Kidney (tissue), 13 donors: ENCODE measurements at regions not wholly inside any gene's neighbourhood (a gene's known extent, or its start where the extent isn't known, plus 50 kb on each side); places are given as distances from the start of the nearest gene placed in this dataset.

ENCODE experiments used
- DNase-seq, 5 donors: peaks; one replicate each; pipeline ENCODE4 v3.0.0-alpha.2; 2013 to 2020
- FAIRE-seq: peaks from 2 replicates; lab custom pipeline; 2012; peaks lifted over from hg19 to GRCh38; lab: Jason Lieb, UNC
- H3K27ac ChIP-seq, 2 donors: one replicate each; pipeline ENCODE4 v1.7.0; 2013; ENCODE audit warnings: low read depth in 2 of 2, low read length in 2 of 2, inconsistent platforms in 1 of 2
- H3K27me3 ChIP-seq: one replicate; pipeline ENCODE4 v1.7.1; 2013; ENCODE audit warnings: low read length, inconsistent platforms; ENCODE audit not compliant: control insufficient read depth, insufficient read depth
- H3K36me3 ChIP-seq, 3 donors: one replicate each; pipeline versions ENCODE4 v1.7.0 to v1.7.1; 2013; ENCODE audit warnings: low read length in 3 of 3, control low read depth in 1 of 3, inconsistent platforms in 1 of 3; ENCODE audit not compliant: insufficient read depth in 3 of 3, control insufficient read depth in 2 of 3
- H3K4me1 ChIP-seq, 3 donors: one replicate each; pipeline versions ENCODE4 v1.7.0 to v1.7.1; 2013; ENCODE audit warnings: low read length in 3 of 3, inconsistent platforms in 1 of 3, low read depth in 1 of 3; ENCODE audit not compliant: control insufficient read depth in 2 of 3, insufficient read depth in 2 of 3
- H3K4me3 ChIP-seq, 3 donors: one replicate each; pipeline versions ENCODE4 v1.7.0 to v1.8.1; 2013; ENCODE audit warnings: low read length in 3 of 3, control low read depth in 1 of 3, inconsistent platforms in 1 of 3
- H3K9ac ChIP-seq, 3 donors: one replicate each; pipeline versions ENCODE4 v1.7.0 to v1.7.1; 2013; ENCODE audit warnings: low read length in 3 of 3, control low read depth in 1 of 3, inconsistent platforms in 1 of 3
- H3K9me3 ChIP-seq, 3 donors: one replicate each; pipeline versions ENCODE4 v1.7.0 to v1.7.1; 2013; ENCODE audit warnings: low read length in 3 of 3, control low read depth in 1 of 3, inconsistent platforms in 1 of 3; ENCODE audit not compliant: control insufficient read depth in 2 of 3, insufficient read depth in 1 of 3
- intact Hi-C: fragments of 100-400 bp; cut with DNase I; formaldehyde crosslinking; loops from one replicate; pipeline ENCODE4 v1.11.1; 2022
- TF ChIP-seq, protein P1 (sequence below): IDR thresholded peaks from 3 replicates; pipeline ENCODE4 v1.5.1; 2012; ENCODE audit warnings: mild to moderate bottlenecking, moderate library complexity, borderline replicate concordance; ENCODE audit not compliant: insufficient read depth; ENCODE audit errors: extremely low read depth
- donor health status: control.
- donor health status: control.
- donor health status: control.
- donor health status: control.
- donor health status: control.
- donor health status: DM: yes; HTN: yes; CAD: no.
- donor health status: Normal renal cell carcinoma (clear cell type).

DNA sequence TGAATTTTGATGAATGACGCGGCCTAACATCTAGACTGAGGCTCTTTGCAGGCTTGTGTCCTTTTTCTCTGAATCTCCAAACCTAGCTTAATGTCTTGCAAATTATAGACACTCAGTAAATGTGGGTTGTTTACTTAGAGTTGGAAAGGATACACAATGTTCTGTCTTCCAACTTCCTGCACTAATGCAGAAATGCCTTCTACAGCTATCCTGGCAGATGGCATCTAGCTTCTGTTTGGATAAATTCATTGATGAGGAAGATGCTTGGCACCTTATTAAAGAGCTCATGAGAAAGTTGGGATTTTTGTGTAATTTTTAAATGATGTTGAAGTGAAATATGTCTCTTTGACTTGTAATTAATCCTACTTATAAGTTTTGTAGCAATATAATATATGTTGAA, 1822.2 kb downstream of the MAT2B start:
- H3K4me1 ChIP-seq, result no peaks in the 10 kb centered on the region
- H3K4me3 ChIP-seq, result no peak overlapping the region
- H3K27ac ChIP-seq, result no peak overlapping the region
- no peak for DNase-seq
- H3K9ac ChIP-seq, result no peak overlapping the region
- no peaks in the 10 kb centered on the region for H3K27me3 ChIP-seq
- intact Hi-C loops, result no loop called here
- H3K9me3 ChIP-seq, result no peaks in the 10 kb centered on the region
- TF ChIP-seq, protein P1, sequence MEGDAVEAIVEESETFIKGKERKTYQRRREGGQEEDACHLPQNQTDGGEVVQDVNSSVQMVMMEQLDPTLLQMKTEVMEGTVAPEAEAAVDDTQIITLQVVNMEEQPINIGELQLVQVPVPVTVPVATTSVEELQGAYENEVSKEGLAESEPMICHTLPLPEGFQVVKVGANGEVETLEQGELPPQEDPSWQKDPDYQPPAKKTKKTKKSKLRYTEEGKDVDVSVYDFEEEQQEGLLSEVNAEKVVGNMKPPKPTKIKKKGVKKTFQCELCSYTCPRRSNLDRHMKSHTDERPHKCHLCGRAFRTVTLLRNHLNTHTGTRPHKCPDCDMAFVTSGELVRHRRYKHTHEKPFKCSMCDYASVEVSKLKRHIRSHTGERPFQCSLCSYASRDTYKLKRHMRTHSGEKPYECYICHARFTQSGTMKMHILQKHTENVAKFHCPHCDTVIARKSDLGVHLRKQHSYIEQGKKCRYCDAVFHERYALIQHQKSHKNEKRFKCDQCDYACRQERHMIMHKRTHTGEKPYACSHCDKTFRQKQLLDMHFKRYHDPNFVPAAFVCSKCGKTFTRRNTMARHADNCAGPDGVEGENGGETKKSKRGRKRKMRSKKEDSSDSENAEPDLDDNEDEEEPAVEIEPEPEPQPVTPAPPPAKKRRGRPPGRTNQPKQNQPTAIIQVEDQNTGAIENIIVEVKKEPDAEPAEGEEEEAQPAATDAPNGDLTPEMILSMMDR, result no peak
- no peak for FAIRE-seq
- H3K36me3 ChIP-seq, result no peaks in the 10 kb centered on the region

DNA sequence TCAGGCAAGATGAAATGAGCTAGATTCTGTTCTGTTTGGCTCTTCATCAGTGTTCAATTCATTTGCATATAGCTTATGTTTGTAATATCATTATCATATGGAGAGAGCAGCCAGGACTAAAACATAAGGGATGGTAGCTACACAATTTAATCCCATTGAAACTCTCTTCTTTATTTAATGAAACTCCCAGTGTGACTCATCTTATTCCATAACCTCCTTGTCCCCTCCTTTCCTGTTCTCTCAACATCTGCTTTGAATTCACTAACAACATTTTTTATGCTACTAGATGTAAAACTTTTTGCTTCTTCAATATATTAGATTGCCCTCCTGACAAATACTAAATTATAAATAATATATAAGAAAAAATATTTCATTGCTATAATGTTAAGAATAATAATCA, 1823.4 kb downstream of the MAT2B start:
- Histone ChIP-seq H3K4me1 (no peaks in the 10 kb centered on the region), H3K9me3 (no peaks in the 10 kb centered on the region), H3K9ac (no peak overlapping the region), H3K36me3 (no peaks in the 10 kb centered on the region), H3K27ac (no peak overlapping the region), H3K27me3 (no peaks in the 10 kb centered on the region), H3K4me3 (no peak overlapping the region)
- TF ChIP-seq, protein P1, result no peak
- FAIRE-seq (no peak), DNase-seq (no peak)
- intact Hi-C loops, result no loop called here

GRCh38 chr5:165333623-165334022, 1828.2 kb downstream of the MAT2B start:
- Histone ChIP-seq H3K9me3 (no peaks in the 10 kb centered on the region), H3K9ac (no peak overlapping the region), H3K4me3 (no peak overlapping the region), H3K4me1 (no peaks in the 10 kb centered on the region), H3K27ac (no peak overlapping the region), H3K27me3 (no peaks in the 10 kb centered on the region), H3K36me3 (no peaks in the 10 kb centered on the region)
- TF ChIP-seq, protein P1, result no peak
- intact Hi-C loops, result no loop called here
- DNase-seq (no peak), FAIRE-seq (no peak)

- FAIRE-seq (no peak), DNase-seq (no peak)
- Histone ChIP-seq H3K4me3 (no peak overlapping the region), H3K36me3 (no peaks in the 10 kb centered on the region), H3K4me1 (no peaks in the 10 kb centered on the region), H3K9me3 (no peaks in the 10 kb centered on the region), H3K27me3 (no peaks in the 10 kb centered on the region), H3K9ac (no peak overlapping the region), H3K27ac (no peak overlapping the region)
- intact Hi-C loops, result no loop called here
- TF ChIP-seq, protein P1, result no peak
These were observed 1828.8 kb downstream of the MAT2B start for GRCh38 chr5:165334201-165334600.
